T-helper 1 cell treated with Interleukin-12 subunit alpha and Interleukin-12 subunit beta and Interleukin-4 antibody, amounts not matched to agents 30 μg/mL and 1 μg/mL, for 36 hours (primary cell): ENCODE measurements at regions not wholly inside any gene's neighbourhood (a gene's known extent, or its start where the extent isn't known, plus 50 kb on each side); places are given as distances from the start of the nearest gene placed in this dataset.

ENCODE experiments used
- H3K27ac Mint-ChIP-seq: one replicate; pipeline ENCODE4 v1.8.0; 2021; ENCODE audit warnings: mild to moderate bottlenecking, mixed read lengths
- H3K27me3 Mint-ChIP-seq: one replicate; pipeline ENCODE4 v1.8.0; 2021; ENCODE audit warnings: low read depth, mixed read lengths
- H3K36me3 Mint-ChIP-seq: one replicate; pipeline ENCODE4 v1.8.0; 2021; ENCODE audit warnings: low read depth, mixed read lengths
- H3K4me1 Mint-ChIP-seq: one replicate; pipeline ENCODE4 v1.8.0; 2021; ENCODE audit warnings: low read depth, mixed read lengths
- H3K4me3 Mint-ChIP-seq: one replicate; pipeline ENCODE4 v1.8.0; 2021; ENCODE audit warnings: mild to moderate bottlenecking, moderate library complexity, mixed read lengths
- H3K9me3 Mint-ChIP-seq: one replicate; pipeline ENCODE4 v1.8.0; 2021; ENCODE audit warnings: mixed read lengths

DNA sequence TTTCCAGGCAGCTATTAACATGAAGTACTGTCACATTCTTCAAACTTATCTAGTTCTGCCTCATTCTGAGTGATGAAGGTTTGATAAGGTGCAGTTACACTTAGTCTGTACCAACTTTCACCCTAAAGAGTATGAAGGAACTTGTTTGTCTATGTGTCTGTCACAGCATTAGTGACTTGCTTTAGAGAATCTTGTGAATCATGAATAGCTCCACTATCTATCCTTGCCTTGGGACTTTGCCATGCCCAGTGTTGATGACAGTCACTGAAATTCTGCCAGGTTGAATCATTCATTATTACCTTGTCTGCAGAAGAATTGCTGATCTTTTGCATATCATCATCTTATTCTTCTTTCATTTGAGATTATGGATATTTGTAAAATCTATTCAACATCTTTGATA is 50.9 kb upstream of the A1CF start:
- Mint-ChIP-seq H3K27ac (no peak overlapping the region), H3K9me3 (no peaks in the 10 kb centered on the region), H3K4me1 (no peaks in the 10 kb centered on the region), H3K36me3 (no peaks in the 10 kb centered on the region), H3K27me3 (peaks cover 6% of the 10 kb centered on the region), H3K4me3 (no peak overlapping the region)

DNA sequence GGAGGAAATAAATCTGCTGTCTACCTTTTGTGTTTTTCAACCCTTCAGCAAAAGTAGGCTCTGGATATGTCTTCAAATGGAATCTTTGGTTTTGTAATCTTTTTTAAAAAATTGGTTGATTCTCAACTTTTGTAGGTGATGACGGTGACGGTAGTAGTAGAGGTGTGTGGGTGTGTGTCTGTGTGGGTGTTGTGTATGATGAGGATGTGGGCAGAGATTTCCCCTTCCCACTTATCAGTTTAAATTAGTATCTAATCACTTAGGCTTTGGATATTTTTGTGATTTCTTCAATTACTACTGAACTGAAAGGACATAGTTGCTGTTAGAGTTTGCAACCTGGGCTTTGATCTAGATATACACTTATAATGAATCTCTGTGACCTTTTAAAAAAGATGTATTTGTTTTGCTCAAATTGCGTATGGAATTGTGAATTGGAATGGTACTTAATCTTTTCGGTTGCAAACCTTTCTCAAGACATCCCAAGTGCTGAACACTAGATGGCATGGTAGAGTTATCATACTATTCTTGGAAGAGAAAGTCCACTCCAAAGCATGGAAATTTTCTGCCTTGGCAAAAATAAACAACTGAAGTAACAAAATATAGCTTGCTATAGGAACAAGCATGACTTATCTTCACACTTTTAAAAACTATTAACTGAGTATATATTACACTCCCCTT is 51.9 kb upstream of the A1CF start:
- Mint-ChIP-seq H3K4me3 (no peak overlapping the region), H3K36me3 (no peaks in the 10 kb centered on the region), H3K4me1 (no peaks in the 10 kb centered on the region), H3K27ac (no peak overlapping the region), H3K27me3 (peaks cover 6% of the 10 kb centered on the region), H3K9me3 (no peaks in the 10 kb centered on the region)

- H3K4me1 Mint-ChIP-seq: no peaks in the 10 kb centered on the region
- no peaks in the 10 kb centered on the region for H3K9me3 Mint-ChIP-seq
- H3K4me3 Mint-ChIP-seq: no peak overlapping the region
- H3K36me3 Mint-ChIP-seq: no peaks in the 10 kb centered on the region
- H3K27me3 Mint-ChIP-seq: no peaks in the 10 kb centered on the region
- no peak overlapping the region for H3K27ac Mint-ChIP-seq
Observed at GRCh38 chr10:50941629-50942028, 56.2 kb upstream of the A1CF start.

DNA sequence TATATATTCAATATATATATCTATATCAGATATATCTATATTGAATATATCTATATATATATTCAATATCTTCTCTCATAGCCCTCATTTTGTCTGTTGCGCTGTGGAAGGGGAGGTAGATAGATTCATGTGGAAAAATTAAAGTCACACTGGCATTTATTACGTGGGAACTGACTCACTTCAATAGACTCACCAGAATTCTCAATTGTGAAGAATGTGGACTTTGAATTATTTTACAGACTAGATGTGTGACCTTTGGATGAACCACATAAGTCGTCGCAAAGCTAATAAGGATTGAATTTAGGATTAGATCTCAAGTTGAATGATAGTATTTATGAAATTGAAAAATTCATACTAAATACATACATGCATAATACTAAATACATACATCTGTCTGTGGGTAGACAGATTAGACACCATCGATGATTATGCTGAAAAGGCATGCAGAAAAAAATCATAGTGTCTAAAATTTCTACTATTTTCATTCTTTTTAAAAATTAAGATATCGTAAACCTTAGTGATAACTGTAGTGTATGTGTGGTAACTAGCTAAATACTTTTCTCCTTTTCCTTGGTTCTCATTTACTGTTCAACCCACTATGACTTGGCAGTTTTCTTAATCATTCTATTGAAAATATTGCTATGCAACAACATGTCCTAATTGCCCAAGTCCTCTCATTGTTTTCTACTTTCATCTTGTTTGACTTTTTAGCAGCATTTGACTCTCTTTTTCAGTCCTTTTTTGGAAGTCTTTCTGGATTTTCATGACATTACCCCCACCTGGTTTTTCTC is 61.8 kb upstream of the A1CF start:
- Mint-ChIP-seq H3K9me3 (no peaks in the 10 kb centered on the region), H3K27me3 (no peaks in the 10 kb centered on the region), H3K27ac (no peak overlapping the region), H3K4me1 (no peaks in the 10 kb centered on the region), H3K4me3 (no peak overlapping the region), H3K36me3 (no peaks in the 10 kb centered on the region)

DNA sequence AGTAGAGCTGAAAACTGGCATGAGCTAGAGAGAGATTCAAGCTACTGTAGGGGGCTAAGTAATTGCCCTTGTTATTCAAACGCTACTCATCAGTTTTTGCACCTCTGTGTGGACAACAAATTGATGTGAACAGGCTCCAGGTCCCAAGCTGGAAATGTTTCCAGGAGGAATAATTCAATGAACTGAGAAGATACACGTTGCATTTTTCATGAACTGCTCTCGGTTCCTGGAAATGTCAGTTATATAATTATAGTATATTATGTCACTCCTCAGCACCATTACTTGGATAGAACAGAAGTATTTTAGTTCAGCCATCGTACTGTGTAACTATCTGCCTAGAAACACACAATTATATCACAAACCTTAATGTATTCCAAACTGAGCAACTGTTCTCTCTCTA is 65.9 kb upstream of the A1CF start:
- no peaks in the 10 kb centered on the region for H3K27me3 Mint-ChIP-seq
- H3K9me3 Mint-ChIP-seq: no peaks in the 10 kb centered on the region
- no peak overlapping the region for H3K27ac Mint-ChIP-seq
- H3K4me1 Mint-ChIP-seq: no peaks in the 10 kb centered on the region
- H3K4me3 Mint-ChIP-seq: no peak overlapping the region
- no peaks in the 10 kb centered on the region for H3K36me3 Mint-ChIP-seq

DNA sequence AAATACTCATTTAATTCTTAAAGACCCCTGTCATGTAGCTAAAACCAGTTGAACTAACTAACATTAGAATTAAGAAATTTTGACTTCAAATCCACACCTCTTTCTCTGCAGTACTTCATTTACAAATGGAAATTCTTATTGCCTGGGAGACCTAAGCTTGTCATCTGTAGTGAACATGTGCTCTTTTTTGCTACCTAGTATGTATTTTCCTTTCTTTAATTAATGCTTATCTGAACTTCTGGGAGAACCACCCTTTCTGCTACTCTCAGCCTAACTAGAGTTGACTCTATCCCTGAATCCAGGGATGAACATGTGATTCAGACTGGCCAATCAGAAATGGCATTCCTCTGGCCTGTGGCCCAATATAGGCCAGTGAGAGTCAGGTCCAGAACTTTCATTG is 75.9 kb upstream of the A1CF start:
- Mint-ChIP-seq H3K4me1 (no peaks in the 10 kb centered on the region), H3K4me3 (no peak overlapping the region), H3K36me3 (no peaks in the 10 kb centered on the region), H3K9me3 (no peaks in the 10 kb centered on the region), H3K27me3 (no peaks in the 10 kb centered on the region), H3K27ac (no peak overlapping the region)

DNA sequence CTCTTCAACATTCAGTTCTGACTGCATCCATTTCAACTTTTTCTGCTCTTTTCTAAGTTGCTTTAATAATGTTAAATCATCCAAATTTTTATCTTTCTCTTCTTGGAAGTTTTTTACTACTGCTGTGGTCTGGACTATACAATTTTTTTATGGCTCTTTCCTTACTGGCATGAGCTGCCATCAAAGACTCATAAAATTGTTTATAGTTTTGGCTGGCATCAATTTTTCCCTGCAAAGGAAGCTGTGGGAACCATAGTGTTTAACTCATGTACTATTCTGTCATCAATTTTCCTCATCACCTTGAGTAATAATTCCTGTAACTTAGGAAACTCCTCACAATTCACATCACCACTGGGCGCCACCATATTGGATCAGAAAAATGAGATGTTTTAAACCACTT is 77.6 kb upstream of the A1CF start:
- no peaks in the 10 kb centered on the region for H3K36me3 Mint-ChIP-seq
- H3K27ac Mint-ChIP-seq: no peak overlapping the region
- no peak overlapping the region for H3K4me3 Mint-ChIP-seq
- H3K27me3 Mint-ChIP-seq: no peaks in the 10 kb centered on the region
- H3K4me1 Mint-ChIP-seq: no peaks in the 10 kb centered on the region
- H3K9me3 Mint-ChIP-seq: no peaks in the 10 kb centered on the region

DNA sequence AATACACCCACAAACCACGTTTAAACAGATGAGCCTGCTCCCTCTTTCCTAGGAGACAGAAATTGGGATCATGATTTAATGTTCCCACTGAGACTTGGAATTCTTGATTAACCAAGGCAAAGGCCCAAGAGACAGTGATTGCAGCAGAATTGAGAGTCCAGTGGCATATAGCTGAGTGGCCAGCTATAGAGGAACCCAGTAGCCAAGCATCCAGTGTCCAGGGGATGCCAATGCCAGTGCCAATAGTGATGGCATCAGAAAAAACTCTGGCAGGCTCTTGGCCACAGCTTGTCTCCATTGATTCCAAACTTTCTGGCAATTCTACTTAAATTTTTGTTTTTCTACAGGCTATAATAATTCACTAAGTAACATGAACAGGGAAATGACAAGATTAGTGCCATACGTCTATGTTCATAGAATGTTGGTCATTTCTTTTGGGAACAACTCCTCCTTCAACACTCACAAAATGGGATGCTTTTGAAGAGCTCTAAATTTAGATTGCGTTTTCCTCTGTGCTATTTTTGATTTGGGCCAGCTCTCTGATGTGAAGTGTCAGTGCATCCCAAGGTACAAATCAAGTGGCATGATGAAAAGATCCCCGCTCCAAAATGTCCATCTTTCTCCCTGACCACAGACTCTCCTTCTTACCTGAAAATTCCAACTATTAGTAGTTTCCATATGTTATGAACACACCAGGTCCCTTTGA is 83.1 kb upstream of the A1CF start:
- Mint-ChIP-seq H3K36me3 (no peaks in the 10 kb centered on the region), H3K4me1 (no peaks in the 10 kb centered on the region), H3K27ac (no peak overlapping the region), H3K4me3 (no peak overlapping the region), H3K9me3 (no peaks in the 10 kb centered on the region), H3K27me3 (no peaks in the 10 kb centered on the region)

GRCh38 chr10:50972591-50972990 is 87.2 kb upstream of the A1CF start:
- Mint-ChIP-seq H3K9me3 (no peaks in the 10 kb centered on the region), H3K27me3 (no peaks in the 10 kb centered on the region), H3K27ac (no peak overlapping the region), H3K4me3 (no peak overlapping the region), H3K4me1 (no peaks in the 10 kb centered on the region), H3K36me3 (no peaks in the 10 kb centered on the region)

- no peak overlapping the region for H3K27ac Mint-ChIP-seq
- H3K4me3 Mint-ChIP-seq: no peak overlapping the region
- no peaks in the 10 kb centered on the region for H3K4me1 Mint-ChIP-seq
- no peaks in the 10 kb centered on the region for H3K27me3 Mint-ChIP-seq
- H3K9me3 Mint-ChIP-seq: no peaks in the 10 kb centered on the region
- no peaks in the 10 kb centered on the region for H3K36me3 Mint-ChIP-seq
Observed at GRCh38 chr10:50981385-50981784, 92.9 kb upstream of the PRKG1 start.

GRCh38 chr10:50981904-50982303 is 92.4 kb upstream of the PRKG1 start:
- H3K27ac Mint-ChIP-seq: no peak overlapping the region
- peaks cover 2% of the 10 kb centered on the region for H3K27me3 Mint-ChIP-seq
- H3K9me3 Mint-ChIP-seq: no peaks in the 10 kb centered on the region
- H3K4me3 Mint-ChIP-seq: no peak overlapping the region
- no peaks in the 10 kb centered on the region for H3K36me3 Mint-ChIP-seq
- no peaks in the 10 kb centered on the region for H3K4me1 Mint-ChIP-seq

DNA sequence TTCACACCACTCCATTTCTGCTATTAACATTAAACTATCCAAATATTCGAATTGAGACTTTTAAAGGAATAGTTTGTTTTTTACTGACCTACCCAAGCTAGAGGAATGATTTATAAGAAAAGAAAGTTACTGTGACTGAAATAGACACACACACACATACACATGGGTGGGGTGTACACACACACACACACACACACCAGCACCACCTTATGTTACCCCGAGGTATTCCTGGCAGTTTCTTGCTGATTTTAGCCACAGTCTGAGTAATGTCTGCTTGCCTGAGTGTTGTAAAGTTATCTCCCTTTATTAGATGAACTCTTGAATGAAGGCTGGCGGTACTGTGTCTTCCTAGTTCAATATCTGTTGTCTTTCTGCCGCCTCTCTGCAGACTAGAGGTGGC is 91.3 kb upstream of the PRKG1 start:
- Mint-ChIP-seq H3K4me1 (no peaks in the 10 kb centered on the region), H3K4me3 (no peak overlapping the region), H3K27me3 (peaks cover 9% of the 10 kb centered on the region), H3K27ac (no peak overlapping the region), H3K36me3 (no peaks in the 10 kb centered on the region), H3K9me3 (no peaks in the 10 kb centered on the region)

DNA sequence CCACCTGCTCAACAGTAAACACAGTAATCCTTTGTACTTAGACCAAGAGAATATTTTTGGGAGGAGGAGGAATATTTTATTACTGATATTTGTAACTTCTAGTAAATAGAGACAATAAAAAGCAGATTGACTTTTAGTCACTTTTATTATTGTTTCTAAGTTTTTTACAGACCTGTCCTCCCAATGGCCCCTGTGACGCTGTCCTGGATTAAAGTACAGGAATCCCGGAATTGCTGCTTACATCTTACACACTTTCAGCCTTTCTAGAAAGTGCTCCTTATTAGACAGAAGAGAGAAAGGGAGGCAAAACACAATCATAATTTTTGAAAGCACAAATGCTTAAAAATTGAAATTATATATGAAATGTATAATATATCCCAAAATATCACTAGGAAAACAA is 86.4 kb upstream of the PRKG1 start:
- no peaks in the 10 kb centered on the region for H3K4me1 Mint-ChIP-seq
- no peak overlapping the region for H3K4me3 Mint-ChIP-seq
- peaks cover 41% of the 10 kb centered on the region for H3K27me3 Mint-ChIP-seq
- H3K9me3 Mint-ChIP-seq: no peaks in the 10 kb centered on the region
- no peak overlapping the region for H3K27ac Mint-ChIP-seq
- H3K36me3 Mint-ChIP-seq: no peaks in the 10 kb centered on the region

- no peaks in the 10 kb centered on the region for H3K4me1 Mint-ChIP-seq
- no peak overlapping the region for H3K27ac Mint-ChIP-seq
- H3K27me3 Mint-ChIP-seq: peaks cover 50% of the 10 kb centered on the region
- H3K36me3 Mint-ChIP-seq: no peaks in the 10 kb centered on the region
- H3K9me3 Mint-ChIP-seq: no peaks in the 10 kb centered on the region
- H3K4me3 Mint-ChIP-seq: no peak overlapping the region
Observed at GRCh38 chr10:50988792-50989191, 85.5 kb upstream of the PRKG1 start.
